IPS-18c (cell line): ENCODE measurements at regions not wholly inside any gene's neighbourhood (a gene's known extent, or its start where the extent isn't known, plus 50 kb on each side); places are given as distances from the start of the nearest gene placed in this dataset.
"Not testable (repeated sequence)": the region's sequence is repeated elsewhere in the genome, so short reads cannot be mapped to it uniquely, and the experiment has no call there.

Experiments
- H3K4me3 ChIP-seq: 2 replicates; pipeline ENCODE4 v1.7.0; 2013; ENCODE audit warnings: low read depth, mild to moderate bottlenecking, low read length, moderate library complexity; ENCODE audit not compliant: insufficient read depth
- H3K9me3 ChIP-seq: one replicate; pipeline ENCODE4 v1.6.1; 2013; ENCODE audit warnings: mild to moderate bottlenecking, low read length, moderate library complexity; ENCODE audit not compliant: control insufficient read depth, insufficient read depth

DNA sequence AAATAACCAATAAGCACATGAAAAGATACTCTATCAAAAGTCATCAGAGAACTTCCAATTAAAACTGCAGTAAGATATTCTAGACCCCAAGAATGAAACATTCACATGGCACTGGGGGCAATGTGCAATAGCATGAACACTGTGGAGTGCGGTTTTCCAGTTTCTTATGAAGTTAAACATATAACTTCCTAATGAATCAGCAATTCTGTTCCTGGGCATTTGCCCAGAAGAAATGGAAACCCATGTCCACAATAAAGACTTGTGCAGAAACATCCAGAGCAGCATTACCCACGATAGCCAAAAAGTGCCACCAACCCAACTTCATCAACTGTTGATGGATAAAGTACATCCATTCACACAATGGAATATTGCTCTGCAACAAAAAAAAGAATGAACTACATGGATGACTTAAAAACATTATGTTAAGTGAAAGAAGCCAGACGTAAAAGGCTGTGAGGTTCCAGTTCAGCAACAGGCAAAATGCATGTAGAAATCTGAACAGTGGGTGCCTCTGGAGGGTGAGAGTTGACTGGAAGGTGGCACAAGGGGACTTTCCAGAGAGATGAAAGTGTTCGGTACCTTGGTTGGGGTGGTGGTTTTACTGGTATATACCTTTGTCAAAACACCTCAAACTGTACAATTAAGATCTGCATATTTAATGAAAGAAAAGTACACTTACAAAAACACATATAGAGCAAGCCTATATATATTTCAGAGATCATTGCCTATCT is 207.2 kb upstream of the ECI2 start:
- H3K9me3 ChIP-seq = peaks cover 2% of the 10 kb centered on the region
- H3K4me3 ChIP-seq = no peak overlapping the region

DNA sequence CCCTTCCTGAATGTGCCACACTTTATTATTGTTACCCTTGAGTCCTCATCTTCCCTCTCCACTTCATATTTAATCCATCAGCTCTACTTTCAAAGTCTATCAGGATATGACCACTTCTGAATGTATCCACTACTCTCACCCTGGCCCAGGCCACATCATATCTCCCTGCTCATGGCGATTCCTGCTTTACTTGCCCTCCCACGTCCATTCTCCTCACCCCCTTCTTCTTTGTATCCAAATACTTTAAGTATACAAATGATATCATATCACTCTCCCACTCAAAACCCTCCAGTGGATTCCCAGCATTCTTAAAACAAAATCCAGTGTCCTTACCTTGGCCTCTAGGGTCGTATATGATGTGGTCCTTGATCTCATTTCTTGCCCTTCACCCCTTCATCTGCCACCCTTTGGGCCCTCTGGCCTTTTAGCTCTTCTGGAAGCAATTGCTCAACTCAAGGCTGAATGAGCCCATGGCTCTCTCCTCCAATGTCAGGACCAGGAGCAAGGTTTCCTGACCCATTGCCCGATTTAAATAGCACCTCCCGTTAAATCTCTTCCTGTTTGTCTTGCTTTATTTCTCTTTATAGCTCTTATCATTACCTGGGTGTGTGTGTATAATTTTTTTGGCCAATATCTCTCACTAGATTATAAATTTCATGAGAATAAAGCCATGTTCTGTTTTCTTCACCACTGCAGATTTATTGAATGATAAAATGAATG is 205.9 kb upstream of the ECI2 start:
- Histone ChIP-seq H3K4me3 (no peak overlapping the region), H3K9me3 (peaks cover 2% of the 10 kb centered on the region)

DNA sequence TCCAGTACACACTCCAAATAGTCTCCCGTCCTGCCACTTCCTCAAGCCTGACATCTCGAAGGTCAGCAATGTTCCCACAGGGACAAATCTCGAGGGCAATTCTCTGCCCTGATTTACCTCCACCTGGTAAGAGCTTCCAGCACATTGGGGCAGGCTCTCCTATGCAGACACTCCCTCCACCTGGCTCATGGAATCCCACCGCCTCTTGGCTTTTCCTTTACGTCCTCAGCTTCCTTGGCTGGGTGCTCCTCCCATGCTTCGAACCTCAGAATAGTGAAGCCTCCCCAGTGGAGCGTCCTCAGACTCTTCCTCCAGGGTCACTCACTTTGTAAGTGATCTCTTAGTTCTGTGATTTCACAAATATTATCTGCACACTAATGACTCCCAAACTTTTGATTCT is 205.2 kb upstream of the ECI2 start:
- Histone ChIP-seq H3K4me3 (no peak overlapping the region), H3K9me3 (peaks cover 2% of the 10 kb centered on the region)

DNA sequence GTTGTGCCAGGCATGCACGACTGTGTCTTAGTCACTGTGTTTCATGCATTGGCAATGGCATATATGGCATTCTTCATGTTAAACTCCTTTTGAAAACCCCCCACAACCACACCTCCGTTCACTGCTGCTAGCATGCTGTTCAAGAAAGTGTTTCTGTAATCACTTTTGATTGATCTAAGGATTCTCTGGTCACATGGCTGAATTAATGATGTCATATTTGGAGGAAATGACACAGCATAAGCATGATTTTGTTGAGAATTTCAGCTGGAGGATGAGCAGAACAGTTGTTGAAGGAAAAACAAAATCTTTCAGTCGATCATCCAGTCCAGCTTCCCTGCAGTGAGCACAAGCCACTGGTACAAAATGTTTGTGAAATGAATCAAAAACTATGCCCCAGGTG is 203.5 kb upstream of the ECI2 start:
- no peak overlapping the region for H3K4me3 ChIP-seq
- H3K9me3 ChIP-seq = peaks cover 2% of the 10 kb centered on the region

DNA sequence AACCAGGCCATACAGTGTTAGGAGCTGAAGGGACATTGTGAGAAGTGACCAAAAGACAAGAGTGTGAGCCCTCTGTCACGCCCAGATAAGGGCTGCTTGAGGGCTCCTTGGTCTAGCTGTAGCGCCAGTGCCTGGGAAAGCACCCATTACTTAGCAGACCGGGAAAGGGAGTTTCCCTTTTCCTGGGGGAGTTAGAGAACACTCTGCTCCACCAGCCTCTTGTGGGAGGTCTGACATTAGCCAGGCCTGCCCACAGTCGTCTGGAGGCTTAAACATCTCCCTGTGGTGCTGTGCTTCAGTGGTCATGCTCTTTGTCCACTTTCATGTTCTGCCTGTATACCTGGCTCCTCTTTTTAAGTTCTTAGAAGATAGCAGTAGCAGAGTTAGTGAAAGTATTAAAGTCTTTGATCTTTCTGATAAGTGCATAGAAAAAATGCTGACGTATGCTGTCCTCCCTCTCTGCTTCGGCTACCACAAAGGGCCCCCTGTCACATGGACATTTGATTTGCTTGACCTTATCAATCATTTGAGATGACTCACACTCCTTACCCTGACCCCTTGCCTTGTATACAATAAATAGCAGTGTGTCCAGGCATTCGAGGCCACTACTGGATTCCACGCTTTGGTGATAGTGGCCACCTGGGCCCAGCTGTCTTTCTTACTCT is 201.5 kb upstream of the ECI2 start:
- Histone ChIP-seq H3K4me3 (no peak overlapping the region), H3K9me3 (peaks cover 2% of the 10 kb centered on the region)

DNA sequence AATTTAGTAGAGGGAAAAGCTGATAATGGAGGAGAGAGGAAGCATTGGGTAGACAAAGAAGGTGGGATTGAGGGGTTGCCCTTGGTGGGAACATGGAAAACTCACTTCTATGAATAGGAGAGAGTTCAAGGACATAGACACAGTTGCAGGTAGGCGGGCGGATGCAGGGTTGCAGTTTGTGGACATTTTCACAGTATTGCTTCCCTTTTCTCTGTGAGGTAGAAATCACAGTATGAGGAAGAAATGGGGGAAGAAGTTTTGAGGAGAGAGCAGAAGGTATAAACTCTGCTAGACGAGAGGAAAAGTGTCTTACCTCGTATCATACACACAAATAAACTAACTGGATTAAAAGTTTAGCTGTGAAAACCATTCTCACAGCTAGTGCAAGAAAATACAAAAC is 200.7 kb upstream of the ECI2 start:
- no peak overlapping the region for H3K4me3 ChIP-seq

DNA sequence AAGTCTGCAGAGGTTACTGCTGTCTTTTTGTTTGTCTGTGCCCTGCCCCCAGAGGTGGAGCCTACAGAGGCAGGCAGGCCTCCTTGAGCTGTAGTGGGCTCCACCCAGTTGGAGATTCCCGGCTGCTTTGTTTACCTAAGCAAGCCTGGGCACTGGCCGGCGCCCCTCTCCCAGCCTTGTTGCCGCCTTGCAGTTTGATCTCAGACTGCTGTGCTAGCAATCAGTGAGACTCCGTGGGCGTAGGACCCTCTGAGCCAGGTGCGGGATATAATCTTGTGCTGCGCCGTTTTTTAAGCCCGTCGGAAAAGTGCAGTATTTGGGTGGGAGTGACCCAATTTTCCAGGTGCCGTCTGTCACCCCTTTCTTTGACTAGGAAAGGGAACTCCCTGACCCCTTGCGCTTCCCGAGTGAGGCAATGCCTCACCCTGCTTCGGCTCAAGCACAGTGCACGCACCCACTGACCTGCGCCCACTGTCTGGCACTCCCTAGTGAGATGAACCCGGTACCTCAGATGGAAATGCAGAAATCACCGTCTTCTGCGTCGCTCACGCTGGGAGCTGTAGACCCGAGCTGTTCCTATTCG is 198.9 kb upstream of the ECI2 start:
- not testable (repeated sequence) for H3K9me3 ChIP-seq
- H3K4me3 ChIP-seq = peak overlapping the region; percentile 15; the same call in 1 of the 2 replicates

More for the DNA sequence above, 200.7 kb upstream of the ECI2 start:
- H3K9me3 ChIP-seq = peaks cover 2% of the 10 kb centered on the region

DNA sequence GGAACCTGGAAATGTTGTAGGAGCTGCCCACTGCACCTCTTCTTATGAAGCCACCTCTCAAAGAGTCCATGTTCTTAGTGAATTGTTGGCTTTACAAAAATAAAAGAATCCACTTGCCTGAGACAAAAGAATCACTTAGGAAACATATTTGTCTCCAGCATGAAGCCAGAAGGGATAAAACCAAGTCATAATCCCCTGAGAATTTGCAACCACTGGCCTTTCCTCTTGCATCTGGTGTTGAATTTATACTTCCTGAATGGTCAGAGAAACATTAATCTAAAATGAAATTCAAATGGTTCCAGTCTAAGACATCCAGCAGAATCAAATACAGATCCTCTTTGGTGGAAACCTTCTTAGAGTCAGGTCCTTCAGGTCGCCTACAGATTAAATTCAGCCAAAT is 192.5 kb upstream of the ECI2 start:
- Histone ChIP-seq H3K9me3 (no peaks in the 10 kb centered on the region), H3K4me3 (no peak overlapping the region)

DNA sequence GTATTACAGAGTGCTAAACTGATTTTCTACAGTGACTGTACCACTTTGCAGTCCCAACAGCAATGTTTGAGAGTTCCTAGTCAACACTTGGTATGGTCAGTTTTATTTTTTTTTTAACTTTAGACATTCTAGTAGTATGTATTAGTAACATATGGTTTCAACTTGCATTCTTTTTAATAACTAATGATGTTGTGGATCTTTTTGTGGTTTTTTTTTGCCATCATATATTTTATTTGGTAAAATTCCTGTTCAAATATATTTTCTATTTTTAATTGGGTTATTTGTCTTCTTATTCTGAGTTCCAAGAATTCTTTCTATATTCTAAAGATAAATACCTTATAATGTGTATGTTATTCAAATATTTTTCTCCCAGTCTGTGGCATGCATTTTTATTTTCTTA is 189.4 kb upstream of the ECI2 start:
- no peaks in the 10 kb centered on the region for H3K9me3 ChIP-seq

DNA sequence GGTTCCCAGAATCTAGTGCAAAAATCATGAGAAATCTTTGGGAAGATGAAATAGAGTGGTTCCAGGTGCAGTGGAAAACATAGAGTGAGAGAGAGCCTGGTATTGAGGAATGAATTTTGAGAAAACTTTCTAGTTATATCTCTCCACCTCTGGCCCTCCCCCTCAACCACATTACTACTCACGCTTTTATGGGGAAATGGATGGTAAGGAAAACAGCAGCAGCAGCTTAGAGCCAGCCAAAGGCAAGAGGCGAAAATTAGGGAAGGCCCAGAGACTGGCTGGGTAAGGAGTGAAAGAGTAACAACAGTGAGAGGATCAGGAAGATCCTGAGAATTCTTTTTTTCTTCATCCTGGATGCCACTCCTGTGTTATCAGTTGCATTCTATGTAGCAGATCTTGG is 187.9 kb upstream of the ECI2 start:
- no peaks in the 10 kb centered on the region for H3K9me3 ChIP-seq

More for the DNA sequence above, 189.4 kb upstream of the ECI2 start:
- H3K4me3 ChIP-seq = no peak overlapping the region

DNA sequence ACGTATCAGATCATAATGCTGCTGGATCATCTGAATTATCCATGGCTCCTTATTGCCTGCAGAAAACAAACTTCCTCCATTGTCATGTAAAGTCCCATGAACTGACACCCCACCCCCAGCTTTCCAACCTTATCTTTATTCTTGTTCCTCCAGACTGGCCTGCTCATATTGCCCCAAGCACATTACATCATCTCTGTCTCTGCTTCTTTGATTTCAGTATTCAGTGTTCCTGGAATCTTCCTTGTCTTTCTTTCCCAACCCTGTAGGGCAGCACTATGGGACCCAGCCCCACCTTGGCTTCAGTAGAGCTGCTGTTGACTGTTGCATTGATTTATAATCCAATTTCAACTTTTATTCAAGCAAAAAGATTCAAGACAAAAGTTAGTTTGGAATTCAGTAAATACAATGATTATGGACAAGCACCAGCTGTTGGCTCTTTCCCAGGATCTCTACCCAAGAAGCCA is 187.5 kb upstream of the ECI2 start:
- H3K4me3 ChIP-seq = no peak overlapping the region
- H3K9me3 ChIP-seq = no peaks in the 10 kb centered on the region

More for the DNA sequence above, 187.9 kb upstream of the ECI2 start:
- no peak overlapping the region for H3K4me3 ChIP-seq

DNA sequence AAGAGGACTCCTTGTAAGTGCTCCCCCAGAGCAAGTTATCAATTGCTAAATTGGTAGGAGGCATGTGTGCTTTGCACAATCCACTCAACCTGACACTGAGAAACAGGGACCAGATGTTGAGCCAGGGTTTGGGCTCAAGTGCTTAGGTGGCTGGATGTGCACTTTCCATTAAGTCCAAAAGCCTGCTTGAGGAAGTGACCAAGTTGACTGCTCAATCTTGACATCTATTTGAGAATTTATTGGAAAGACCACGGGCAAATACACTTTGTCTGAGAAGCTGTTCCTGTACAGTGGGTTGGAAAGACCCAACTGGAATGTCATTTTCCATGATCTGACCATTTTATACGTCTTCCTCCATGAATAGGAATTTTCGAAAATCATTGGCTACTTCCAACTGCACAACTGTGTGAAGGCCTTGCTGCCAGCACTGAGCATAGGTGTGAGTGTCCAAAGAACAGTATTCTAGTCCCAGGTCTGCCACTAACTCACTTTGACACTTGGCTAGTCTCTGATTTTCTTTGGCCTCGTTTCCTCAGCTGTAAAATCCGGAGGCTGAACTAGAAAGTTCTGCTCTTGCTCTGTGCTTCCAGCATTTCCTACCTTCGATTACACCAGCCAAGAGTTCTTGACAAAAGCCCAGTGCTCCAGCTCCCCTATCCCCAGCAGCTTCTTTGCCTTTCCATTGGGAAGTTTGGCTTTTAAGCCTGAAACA is 186.9 kb upstream of the ECI2 start:
- Histone ChIP-seq H3K9me3 (no peaks in the 10 kb centered on the region), H3K4me3 (no peak overlapping the region)

DNA sequence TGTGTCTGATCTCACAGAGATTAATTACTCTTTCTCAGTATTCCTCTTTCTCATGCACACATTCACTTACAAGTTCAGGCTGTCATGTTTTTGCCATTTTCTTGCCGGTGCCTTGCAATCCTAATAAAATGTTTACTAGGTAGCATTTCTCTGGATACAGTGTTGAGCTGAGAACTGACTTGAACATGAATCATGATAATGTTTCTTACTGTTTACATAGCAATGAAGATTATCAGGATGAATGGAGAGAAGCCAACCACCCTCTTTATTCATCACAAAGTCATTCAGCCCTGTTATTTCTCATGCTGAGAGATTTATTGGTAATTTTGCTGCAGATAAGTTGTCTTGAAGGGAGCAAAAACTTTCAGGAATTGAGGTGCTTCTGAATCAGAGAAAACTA is 185.5 kb upstream of the ECI2 start:
- Histone ChIP-seq H3K4me3 (no peak overlapping the region), H3K9me3 (no peaks in the 10 kb centered on the region)

DNA sequence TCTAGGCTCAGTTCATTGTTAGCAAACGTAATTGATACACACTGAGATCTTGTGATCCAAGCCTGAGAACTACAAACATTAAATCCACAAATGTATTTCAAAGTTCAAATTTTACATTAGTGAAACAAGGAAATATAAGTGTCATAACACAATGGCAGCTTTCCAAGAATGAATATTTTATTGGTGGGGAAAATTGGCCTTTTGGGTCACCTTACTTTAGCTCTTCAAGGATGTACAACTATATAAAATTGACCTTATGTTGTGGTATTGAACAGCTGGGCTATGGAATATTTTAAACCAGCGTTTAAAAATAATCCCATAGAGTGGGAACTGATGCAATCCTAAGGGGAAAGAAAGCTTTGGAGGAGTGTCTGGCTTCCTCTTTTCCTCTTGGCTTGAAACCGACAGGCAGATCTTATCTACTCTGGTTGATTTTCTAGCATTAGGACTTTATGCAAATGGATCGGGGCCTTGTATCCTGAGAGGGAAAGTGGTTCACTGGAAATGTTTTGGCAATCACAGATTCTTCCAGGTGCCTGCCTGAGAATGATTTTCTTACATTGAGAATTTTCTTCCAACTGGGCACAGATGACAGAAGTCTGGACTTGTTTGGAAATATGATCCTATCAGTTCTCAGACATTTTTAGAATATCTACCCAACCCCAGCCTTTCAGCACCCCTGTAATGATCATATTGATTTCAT is 184.8 kb upstream of the ECI2 start:
- H3K4me3 ChIP-seq = no peak overlapping the region
- H3K9me3 ChIP-seq = no peaks in the 10 kb centered on the region

DNA sequence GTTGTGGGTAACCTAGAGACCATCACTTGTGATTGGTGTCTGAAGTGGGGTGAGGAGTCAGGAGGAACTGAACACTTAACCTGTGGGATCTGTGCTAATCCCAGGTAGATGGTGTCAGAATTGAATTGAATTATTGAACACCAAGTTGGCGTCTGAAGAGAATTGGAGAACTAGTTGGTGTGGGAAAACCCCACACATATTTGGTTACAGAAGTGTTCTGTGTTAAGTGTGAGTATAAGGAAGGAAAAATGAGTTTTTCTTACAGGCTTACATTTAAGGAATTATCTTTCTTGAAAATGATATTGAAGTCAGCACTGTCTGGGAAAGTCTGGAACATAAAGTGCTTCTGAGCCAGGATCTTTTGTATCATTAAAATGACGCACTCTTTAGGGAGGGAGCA is 182.9 kb upstream of the ECI2 start:
- no peaks in the 10 kb centered on the region for H3K9me3 ChIP-seq
- no peak overlapping the region for H3K4me3 ChIP-seq

DNA sequence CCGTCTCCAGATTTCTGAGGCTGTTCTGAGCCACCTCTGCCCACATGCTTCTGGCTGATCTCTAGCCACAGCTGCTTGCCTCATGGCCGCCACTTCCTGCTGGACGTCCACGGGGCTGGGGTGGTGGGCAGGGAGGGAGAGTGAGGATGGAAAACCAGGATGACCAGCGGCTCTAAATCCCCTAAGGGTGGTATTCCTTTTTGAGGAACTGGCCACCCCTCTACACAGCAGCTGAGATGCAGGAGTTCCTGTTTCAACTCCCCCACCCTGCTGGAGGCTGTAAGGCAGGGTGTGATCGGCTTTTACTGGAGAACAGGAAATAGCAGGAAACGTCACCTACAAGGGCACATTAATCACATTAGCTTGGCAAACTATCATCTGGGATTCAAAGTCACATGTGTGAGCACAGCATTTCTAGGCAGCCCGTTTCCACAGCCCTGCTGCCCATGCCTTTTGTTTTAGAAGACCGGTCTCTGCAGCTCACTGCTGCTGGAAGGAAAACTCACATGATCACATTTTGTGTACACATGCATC is 181.6 kb upstream of the ECI2 start:
- H3K4me3 ChIP-seq = no peak overlapping the region

More for the DNA sequence above, 181.6 kb upstream of the ECI2 start:
- no peaks in the 10 kb centered on the region for H3K9me3 ChIP-seq
